ENCODE measurements at regions not wholly inside any gene's neighbourhood (a gene's known extent, or its start where the extent isn't known, plus 50 kb on each side); places are given as distances from the start of the nearest gene placed in this dataset.

- no peaks in the 10 kb centered on the region for H3K4me1 ChIP-seq
- no peaks in the 10 kb centered on the region for H3K9me3 ChIP-seq
- H3K36me3 ChIP-seq = no peaks in the 10 kb centered on the region
- intact Hi-C loops (cut with DNase I) = no loop called here
- no peak overlapping the region for H3K4me3 ChIP-seq
- H3K27ac ChIP-seq = no peak overlapping the region
- DNase-seq = no peak
- no peak for TF ChIP-seq CTCF (IDR thresholded peaks at IDR 0.05)
- H3K27me3 ChIP-seq = no peaks in the 10 kb centered on the region
- ATAC-seq = no peak
Measured at GRCh38 chr2:125543968-125544514, 1111.9 kb upstream of the GYPC start.

GRCh38 chr2:125553768-125554167 lies 1102.2 kb upstream of the GYPC start:
- H3K4me1 ChIP-seq = no peaks in the 10 kb centered on the region
- DNase-seq (no peak), ATAC-seq (no peak)
- no peaks in the 10 kb centered on the region for H3K36me3 ChIP-seq
- intact Hi-C loops (cut with DNase I) = no loop called here
- no peaks in the 10 kb centered on the region for H3K27me3 ChIP-seq
- H3K27ac ChIP-seq = no peak overlapping the region
- TF ChIP-seq CTCF (IDR thresholded peaks at IDR 0.05) = no peak
- no peaks in the 10 kb centered on the region for H3K9me3 ChIP-seq
- no peak overlapping the region for H3K4me3 ChIP-seq

- intact Hi-C loops (cut with DNase I) = no loop called here
- TF ChIP-seq CTCF (IDR thresholded peaks at IDR 0.05) = no peak
- Histone ChIP-seq H3K27me3 (no peaks in the 10 kb centered on the region), H3K4me3 (no peak overlapping the region), H3K4me1 (no peaks in the 10 kb centered on the region), H3K36me3 (no peaks in the 10 kb centered on the region), H3K9me3 (no peaks in the 10 kb centered on the region), H3K27ac (no peak overlapping the region)
- DNase-seq = no peak
- no peak for ATAC-seq
Measured at GRCh38 chr2:125554956-125555355, 1101.0 kb upstream of the GYPC start.

- TF ChIP-seq CTCF (IDR thresholded peaks at IDR 0.05) = no peak
- intact Hi-C loops (cut with DNase I) = no loop called here
- Histone ChIP-seq H3K27ac (no peak overlapping the region), H3K4me1 (no peaks in the 10 kb centered on the region), H3K27me3 (no peaks in the 10 kb centered on the region), H3K36me3 (no peaks in the 10 kb centered on the region), H3K4me3 (no peak overlapping the region), H3K9me3 (no peaks in the 10 kb centered on the region)
- DNase-seq = no peak
- ATAC-seq = no peak
Measured at GRCh38 chr2:125559186-125559585, 1096.8 kb upstream of the GYPC start.

GRCh38 chr2:125560855-125561254 lies 1095.1 kb upstream of the GYPC start:
- no peaks in the 10 kb centered on the region for H3K9me3 ChIP-seq
- DNase-seq (no peak), ATAC-seq (no peak)
- intact Hi-C loops (cut with DNase I) = no loop called here
- no peak overlapping the region for H3K27ac ChIP-seq
- no peaks in the 10 kb centered on the region for H3K27me3 ChIP-seq
- H3K4me1 ChIP-seq = no peaks in the 10 kb centered on the region
- no peak overlapping the region for H3K4me3 ChIP-seq
- H3K36me3 ChIP-seq = no peaks in the 10 kb centered on the region
- no peak for TF ChIP-seq CTCF (IDR thresholded peaks at IDR 0.05)

- no peak for ATAC-seq
- Histone ChIP-seq H3K36me3 (no peaks in the 10 kb centered on the region), H3K4me1 (no peaks in the 10 kb centered on the region), H3K27ac (no peak overlapping the region), H3K4me3 (no peak overlapping the region), H3K27me3 (no peaks in the 10 kb centered on the region), H3K9me3 (no peaks in the 10 kb centered on the region)
- TF ChIP-seq CTCF (IDR thresholded peaks at IDR 0.05) = no peak
- intact Hi-C loops (cut with DNase I) = no loop called here
- DNase-seq = no peak
Measured at GRCh38 chr2:125561302-125561701, 1094.7 kb upstream of the GYPC start.

All from upper lobe of right lung (tissue), 1 donor.